ENCODE measurements at regions not wholly inside any gene's neighbourhood (a gene's known extent, or its start where the extent isn't known, plus 50 kb on each side); places are given as distances from the start of the nearest gene placed in this dataset.

DNA sequence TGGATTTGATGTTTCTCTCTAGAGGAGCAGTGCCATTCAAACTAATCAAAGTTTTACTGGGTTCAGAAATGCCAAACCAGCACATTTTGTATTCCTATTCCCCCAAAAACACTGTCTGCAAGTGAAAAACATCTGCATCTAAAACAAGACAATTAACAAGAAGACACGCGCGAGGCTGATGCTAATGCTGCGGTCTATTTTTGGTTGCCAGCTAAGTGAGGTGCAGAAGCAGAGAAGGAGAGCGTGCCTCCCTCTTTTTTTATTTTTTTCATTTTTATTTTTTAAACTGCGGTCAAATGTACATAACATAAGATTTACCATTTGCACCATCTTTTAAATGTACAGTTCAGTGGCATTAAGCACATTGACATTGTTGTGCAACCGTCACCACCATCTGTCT is 641.1 kb downstream of the DHX35 start:
- H3K27me3 ChIP-seq (replicated peaks): no peaks in the 10 kb centered on the region

DNA sequence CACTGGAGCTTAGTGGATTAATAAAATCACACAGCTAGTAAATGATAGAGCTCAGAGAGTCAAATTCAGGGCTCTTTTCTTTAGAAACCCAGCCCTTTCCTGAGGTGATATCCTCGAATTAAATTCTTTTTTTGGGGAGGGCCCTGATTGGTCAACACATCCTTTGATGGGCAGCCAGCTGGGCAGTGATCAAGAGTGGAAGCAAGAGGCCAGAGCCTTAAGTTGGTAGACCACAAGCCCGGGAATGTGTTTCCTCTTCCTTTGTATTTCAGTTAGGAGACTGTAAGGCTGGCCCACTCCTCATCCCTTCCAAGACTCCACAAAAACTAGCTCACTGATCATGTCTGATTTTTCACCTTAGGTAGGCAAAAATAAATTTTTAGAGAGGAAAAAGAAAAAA is 640.5 kb downstream of the DHX35 start:
- H3K27ac ChIP-seq: no peak overlapping the region
- H3K4me1 ChIP-seq (replicated peaks): no peaks in the 10 kb centered on the region
- H3K27me3 ChIP-seq (replicated peaks): no peaks in the 10 kb centered on the region
- no peak for DNase-seq (ENCODE audit: low read depth in 1 of 2, low spot score in 2 of 2)
- H3K36me3 ChIP-seq: no peaks in the 10 kb centered on the region
- no peaks in the 10 kb centered on the region for H3K9me3 ChIP-seq (replicated peaks)
- no peak overlapping the region for H3K4me3 ChIP-seq

More for the DNA sequence above, 641.1 kb downstream of the DHX35 start:
- DNase-seq (ENCODE audit: low read depth in 1 of 2, low spot score in 2 of 2): no peak
- H3K9me3 ChIP-seq (replicated peaks): no peaks in the 10 kb centered on the region
- no peaks in the 10 kb centered on the region for H3K4me1 ChIP-seq (replicated peaks)
- H3K27ac ChIP-seq: no peak overlapping the region
- no peaks in the 10 kb centered on the region for H3K36me3 ChIP-seq
- no peak overlapping the region for H3K4me3 ChIP-seq

- no peak for DNase-seq (ENCODE audit: low read depth in 1 of 2, low spot score in 2 of 2)
- H3K4me1 ChIP-seq (replicated peaks): no peaks in the 10 kb centered on the region
- H3K4me3 ChIP-seq: no peak overlapping the region
- no peak overlapping the region for H3K27ac ChIP-seq
- H3K36me3 ChIP-seq: no peaks in the 10 kb centered on the region
- no peaks in the 10 kb centered on the region for H3K27me3 ChIP-seq (replicated peaks)
- no peaks in the 10 kb centered on the region for H3K9me3 ChIP-seq (replicated peaks)
Observed at GRCh38 chr20:39600871-39601270, 638.7 kb downstream of the DHX35 start.

- Histone ChIP-seq H3K4me1 (replicated peaks) (no peaks in the 10 kb centered on the region), H3K4me3 (no peak overlapping the region), H3K9me3 (replicated peaks) (no peaks in the 10 kb centered on the region), H3K36me3 (no peaks in the 10 kb centered on the region), H3K27me3 (replicated peaks) (no peaks in the 10 kb centered on the region), H3K27ac (no peak overlapping the region)
- no peak for DNase-seq (ENCODE audit: low read depth in 1 of 2, low spot score in 2 of 2)
Observed at GRCh38 chr20:39600156-39600555, 638.0 kb downstream of the DHX35 start.

DNA sequence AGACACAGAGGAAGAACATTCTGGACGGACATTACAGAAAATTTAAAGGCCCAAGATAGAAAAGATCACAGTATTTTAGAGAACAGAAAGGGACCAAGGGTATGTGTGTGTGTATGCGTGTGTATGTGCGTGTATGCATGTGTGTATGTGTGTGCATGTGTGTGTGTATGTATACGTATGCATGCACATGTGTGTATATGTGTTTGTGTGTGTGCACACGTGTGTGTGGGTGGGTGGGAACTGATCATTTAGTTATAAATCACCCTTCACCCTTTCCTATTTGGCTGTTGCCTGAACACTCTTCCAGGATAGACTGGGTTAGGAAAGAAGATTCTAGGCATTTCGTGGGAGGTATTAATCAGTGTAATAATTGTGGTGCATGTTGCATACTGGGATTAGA is 634.4 kb downstream of the DHX35 start:
- Histone ChIP-seq H3K27me3 (replicated peaks) (no peaks in the 10 kb centered on the region), H3K27ac (no peak overlapping the region), H3K9me3 (replicated peaks) (no peaks in the 10 kb centered on the region), H3K4me1 (replicated peaks) (no peaks in the 10 kb centered on the region), H3K36me3 (no peaks in the 10 kb centered on the region), H3K4me3 (no peak overlapping the region)
- DNase-seq (ENCODE audit: low read depth in 1 of 2, low spot score in 2 of 2): no peak

GRCh38 chr20:39592371-39592770 is 630.2 kb downstream of the DHX35 start:
- DNase-seq (ENCODE audit: low read depth in 1 of 2, low spot score in 2 of 2): no peak
- no peaks in the 10 kb centered on the region for H3K9me3 ChIP-seq (replicated peaks)
- no peak overlapping the region for H3K27ac ChIP-seq
- no peak overlapping the region for H3K4me3 ChIP-seq
- no peaks in the 10 kb centered on the region for H3K27me3 ChIP-seq (replicated peaks)
- H3K36me3 ChIP-seq: no peaks in the 10 kb centered on the region
- no peaks in the 10 kb centered on the region for H3K4me1 ChIP-seq (replicated peaks)

- Histone ChIP-seq H3K4me1 (replicated peaks) (no peaks in the 10 kb centered on the region), H3K36me3 (no peaks in the 10 kb centered on the region), H3K9me3 (replicated peaks) (no peaks in the 10 kb centered on the region), H3K27me3 (replicated peaks) (no peaks in the 10 kb centered on the region), H3K4me3 (no peak overlapping the region), H3K27ac (no peak overlapping the region)
- no peak for DNase-seq (ENCODE audit: low read depth in 1 of 2, low spot score in 2 of 2)
Observed at GRCh38 chr20:39588148-39588757, 626.1 kb downstream of the DHX35 start.

DNA sequence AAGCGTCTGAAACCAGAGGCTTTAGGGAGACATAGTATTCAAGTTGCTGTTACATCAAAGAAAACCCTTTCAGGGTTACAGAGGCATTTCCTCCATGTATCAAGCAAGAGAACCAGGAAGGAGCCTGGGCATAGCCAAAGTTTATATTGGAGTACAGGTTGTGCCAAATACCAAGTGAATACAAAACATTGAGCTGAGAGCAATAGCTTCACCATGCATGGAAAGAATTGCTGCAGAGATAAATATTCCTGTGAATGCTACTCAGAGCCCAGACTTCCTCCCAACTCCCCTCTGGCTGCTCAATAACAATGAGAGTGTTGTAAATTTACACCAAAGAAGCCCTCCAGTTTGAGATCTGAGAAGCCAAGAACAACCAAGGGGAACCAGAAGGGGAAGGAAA is 618.9 kb downstream of the DHX35 start:
- Histone ChIP-seq H3K27me3 (replicated peaks) (no peaks in the 10 kb centered on the region), H3K36me3 (no peaks in the 10 kb centered on the region), H3K9me3 (replicated peaks) (no peaks in the 10 kb centered on the region), H3K4me1 (replicated peaks) (no peaks in the 10 kb centered on the region), H3K27ac (no peak overlapping the region), H3K4me3 (no peak overlapping the region)
- no peak for DNase-seq (ENCODE audit: low read depth in 1 of 2, low spot score in 2 of 2)

DNA sequence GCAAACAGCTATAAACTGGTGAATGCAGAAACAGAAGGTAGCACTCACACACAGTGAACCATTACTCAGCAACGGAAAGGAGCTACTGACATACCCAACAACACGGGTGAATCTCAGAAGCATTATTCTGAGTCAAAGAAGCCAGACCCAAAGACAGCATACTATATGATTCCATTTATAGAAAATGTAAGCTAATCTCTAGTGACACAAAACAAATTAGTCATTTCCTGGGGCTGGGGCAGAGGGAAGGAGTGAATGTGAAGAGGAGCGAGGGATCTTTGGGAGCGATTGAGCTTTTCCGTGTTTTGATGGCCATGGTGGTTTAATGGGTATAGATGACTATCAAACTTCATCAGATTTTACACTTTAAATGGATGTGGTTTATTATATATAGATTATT is 614.6 kb downstream of the DHX35 start:
- no peaks in the 10 kb centered on the region for H3K9me3 ChIP-seq (replicated peaks)
- no peak overlapping the region for H3K4me3 ChIP-seq
- no peaks in the 10 kb centered on the region for H3K27me3 ChIP-seq (replicated peaks)
- H3K36me3 ChIP-seq: no peaks in the 10 kb centered on the region
- no peak for DNase-seq (ENCODE audit: low read depth in 1 of 2, low spot score in 2 of 2)
- H3K27ac ChIP-seq: no peak overlapping the region
- H3K4me1 ChIP-seq (replicated peaks): no peaks in the 10 kb centered on the region

- H3K4me1 ChIP-seq (replicated peaks): no peaks in the 10 kb centered on the region
- no peaks in the 10 kb centered on the region for H3K9me3 ChIP-seq (replicated peaks)
- H3K27me3 ChIP-seq (replicated peaks): no peaks in the 10 kb centered on the region; the same call in 1 of the 2 replicates
- H3K27ac ChIP-seq: no peak overlapping the region
- no peak for DNase-seq (ENCODE audit: low read depth in 1 of 2, low spot score in 2 of 2)
- no peak overlapping the region for H3K4me3 ChIP-seq
- no peaks in the 10 kb centered on the region for H3K36me3 ChIP-seq
Observed at GRCh38 chr20:39574061-39574460, 611.9 kb downstream of the DHX35 start.

DNA sequence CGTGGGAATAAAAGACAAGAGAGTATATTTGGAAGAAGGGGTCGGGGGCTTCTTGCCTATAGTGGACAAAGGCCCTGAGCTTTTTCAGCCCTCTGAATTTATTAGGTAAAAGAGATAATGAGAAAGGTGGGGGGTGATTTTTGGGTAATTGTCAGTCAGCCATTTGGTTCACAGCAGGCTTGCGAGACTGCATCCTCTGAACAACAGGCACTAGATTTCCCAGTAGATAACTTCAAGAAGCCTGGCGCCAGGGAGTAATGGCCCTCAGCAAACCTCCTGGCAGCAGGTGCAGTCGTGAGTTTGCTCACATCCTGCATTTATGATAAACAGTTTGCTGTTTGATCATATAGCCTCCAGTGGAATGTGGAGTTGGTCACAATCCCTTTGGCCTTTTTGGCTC is 609.0 kb downstream of the DHX35 start:
- Histone ChIP-seq H3K4me3 (no peak overlapping the region), H3K27ac (no peak overlapping the region), H3K4me1 (replicated peaks) (no peaks in the 10 kb centered on the region), H3K36me3 (no peaks in the 10 kb centered on the region), H3K27me3 (replicated peaks) (no peaks in the 10 kb centered on the region; the same call in 1 of the 2 replicates), H3K9me3 (replicated peaks) (no peaks in the 10 kb centered on the region)
- no peak for DNase-seq (ENCODE audit: low read depth in 1 of 2, low spot score in 2 of 2)

DNA sequence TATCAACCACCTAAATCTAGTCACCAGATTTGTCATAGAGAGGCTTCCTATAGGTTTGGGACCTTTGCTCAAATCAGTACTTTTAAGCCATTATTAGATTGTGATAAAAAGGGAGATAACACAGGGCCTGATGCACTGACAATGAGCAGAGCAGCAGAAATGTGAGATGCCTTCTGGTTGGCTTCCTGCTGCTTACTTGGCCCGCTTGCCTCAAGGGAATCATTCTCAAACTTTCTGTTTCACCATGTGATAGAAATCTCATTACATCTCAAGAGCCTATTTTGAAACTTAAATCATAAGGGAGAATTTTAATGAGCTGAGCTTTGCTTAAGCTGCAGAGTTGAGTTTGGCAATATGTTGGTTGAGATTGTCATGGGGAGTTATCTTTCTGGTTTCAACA is 606.0 kb downstream of the DHX35 start:
- no peaks in the 10 kb centered on the region for H3K4me1 ChIP-seq (replicated peaks)
- H3K36me3 ChIP-seq: no peaks in the 10 kb centered on the region
- no peaks in the 10 kb centered on the region; the same call in 1 of the 2 replicates for H3K27me3 ChIP-seq (replicated peaks)
- H3K9me3 ChIP-seq (replicated peaks): no peaks in the 10 kb centered on the region
- DNase-seq (ENCODE audit: low read depth in 1 of 2, low spot score in 2 of 2): no peak
- H3K27ac ChIP-seq: no peak overlapping the region
- H3K4me3 ChIP-seq: no peak overlapping the region

- no peaks in the 10 kb centered on the region for H3K27me3 ChIP-seq (replicated peaks)
- no peak overlapping the region for H3K27ac ChIP-seq
- H3K9me3 ChIP-seq (replicated peaks): no peaks in the 10 kb centered on the region
- no peaks in the 10 kb centered on the region for H3K36me3 ChIP-seq
- DNase-seq (ENCODE audit: low read depth in 1 of 2, low spot score in 2 of 2): no peak
- no peaks in the 10 kb centered on the region for H3K4me1 ChIP-seq (replicated peaks)
- no peak overlapping the region for H3K4me3 ChIP-seq
Observed at GRCh38 chr20:39563349-39563748, 601.2 kb downstream of the DHX35 start.

GRCh38 chr20:39554341-39554740 is 592.2 kb downstream of the DHX35 start:
- no peak overlapping the region for H3K27ac ChIP-seq
- DNase-seq (ENCODE audit: low read depth in 1 of 2, low spot score in 2 of 2): no peak
- no peaks in the 10 kb centered on the region for H3K27me3 ChIP-seq (replicated peaks)
- no peaks in the 10 kb centered on the region for H3K36me3 ChIP-seq
- H3K9me3 ChIP-seq (replicated peaks): no peaks in the 10 kb centered on the region
- no peaks in the 10 kb centered on the region for H3K4me1 ChIP-seq (replicated peaks)
- no peak overlapping the region for H3K4me3 ChIP-seq

- Histone ChIP-seq H3K4me1 (replicated peaks) (no peaks in the 10 kb centered on the region), H3K27me3 (replicated peaks) (no peaks in the 10 kb centered on the region), H3K4me3 (no peak overlapping the region), H3K36me3 (no peaks in the 10 kb centered on the region), H3K27ac (no peak overlapping the region), H3K9me3 (replicated peaks) (no peaks in the 10 kb centered on the region)
- no peak for DNase-seq (ENCODE audit: low read depth in 1 of 2, low spot score in 2 of 2)
Observed at GRCh38 chr20:39553120-39553519, 591.0 kb downstream of the DHX35 start.
